ENCODE measurements at regions not wholly inside any gene's neighbourhood (a gene's known extent, or its start where the extent isn't known, plus 50 kb on each side); places are given as distances from the start of the nearest gene placed in this dataset.

GRCh38 chr5:153043886-153044285, 446.6 kb upstream of the GRIA1 start:
- 66 to 74% methylated on average over 1 of the region's 1 CpG for whole genome bisulfite sequencing, 2 donors
- no peak overlapping the region for H3K27ac ChIP-seq
- no peaks in the 10 kb centered on the region for H3K36me3 ChIP-seq
- H3K4me3 ChIP-seq, result no peak overlapping the region
- no peaks in the 10 kb centered on the region for H3K27me3 ChIP-seq
- no peaks in the 10 kb centered on the region for H3K9me3 ChIP-seq
- H3K4me1 ChIP-seq, result no peaks in the 10 kb centered on the region
- DNase-seq (no peak), FAIRE-seq (no peak), ATAC-seq (no peak)
- intact Hi-C loops (cut with DNase I), result no loop called here
- TF ChIP-seq, protein P1, sequence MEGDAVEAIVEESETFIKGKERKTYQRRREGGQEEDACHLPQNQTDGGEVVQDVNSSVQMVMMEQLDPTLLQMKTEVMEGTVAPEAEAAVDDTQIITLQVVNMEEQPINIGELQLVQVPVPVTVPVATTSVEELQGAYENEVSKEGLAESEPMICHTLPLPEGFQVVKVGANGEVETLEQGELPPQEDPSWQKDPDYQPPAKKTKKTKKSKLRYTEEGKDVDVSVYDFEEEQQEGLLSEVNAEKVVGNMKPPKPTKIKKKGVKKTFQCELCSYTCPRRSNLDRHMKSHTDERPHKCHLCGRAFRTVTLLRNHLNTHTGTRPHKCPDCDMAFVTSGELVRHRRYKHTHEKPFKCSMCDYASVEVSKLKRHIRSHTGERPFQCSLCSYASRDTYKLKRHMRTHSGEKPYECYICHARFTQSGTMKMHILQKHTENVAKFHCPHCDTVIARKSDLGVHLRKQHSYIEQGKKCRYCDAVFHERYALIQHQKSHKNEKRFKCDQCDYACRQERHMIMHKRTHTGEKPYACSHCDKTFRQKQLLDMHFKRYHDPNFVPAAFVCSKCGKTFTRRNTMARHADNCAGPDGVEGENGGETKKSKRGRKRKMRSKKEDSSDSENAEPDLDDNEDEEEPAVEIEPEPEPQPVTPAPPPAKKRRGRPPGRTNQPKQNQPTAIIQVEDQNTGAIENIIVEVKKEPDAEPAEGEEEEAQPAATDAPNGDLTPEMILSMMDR (IDR thresholded peaks at IDR 0.05), result no peak

- H3K27me3 ChIP-seq, result no peaks in the 10 kb centered on the region
- no peaks in the 10 kb centered on the region for H3K4me1 ChIP-seq
- H3K27ac ChIP-seq, result no peak overlapping the region
- DNase-seq (no peak), FAIRE-seq (no peak), ATAC-seq (no peak)
- no peaks in the 10 kb centered on the region for H3K36me3 ChIP-seq
- no peaks in the 10 kb centered on the region for H3K9me3 ChIP-seq
- intact Hi-C loops (cut with DNase I), result no loop called here
- no peak overlapping the region for H3K4me3 ChIP-seq
- TF ChIP-seq, protein P1 (IDR thresholded peaks at IDR 0.05), result no peak
- WGBS, 2 donors, result 53 to 58% methylated on average over 1 of the region's 1 CpG
Observed at GRCh38 chr5:153050496-153051179, 439.8 kb upstream of the GRIA1 start.

- DNase-seq (no peak), ATAC-seq (no peak), FAIRE-seq (no peak)
- Histone ChIP-seq H3K9me3 (no peaks in the 10 kb centered on the region), H3K36me3 (no peaks in the 10 kb centered on the region), H3K4me3 (no peak overlapping the region), H3K4me1 (no peaks in the 10 kb centered on the region), H3K27ac (no peak overlapping the region), H3K27me3 (no peaks in the 10 kb centered on the region)
- TF ChIP-seq, protein P1 (IDR thresholded peaks at IDR 0.05), result no peak
- intact Hi-C loops (cut with DNase I), result no loop called here
Observed at GRCh38 chr5:153066281-153066680, 424.2 kb upstream of the GRIA1 start.

DNA sequence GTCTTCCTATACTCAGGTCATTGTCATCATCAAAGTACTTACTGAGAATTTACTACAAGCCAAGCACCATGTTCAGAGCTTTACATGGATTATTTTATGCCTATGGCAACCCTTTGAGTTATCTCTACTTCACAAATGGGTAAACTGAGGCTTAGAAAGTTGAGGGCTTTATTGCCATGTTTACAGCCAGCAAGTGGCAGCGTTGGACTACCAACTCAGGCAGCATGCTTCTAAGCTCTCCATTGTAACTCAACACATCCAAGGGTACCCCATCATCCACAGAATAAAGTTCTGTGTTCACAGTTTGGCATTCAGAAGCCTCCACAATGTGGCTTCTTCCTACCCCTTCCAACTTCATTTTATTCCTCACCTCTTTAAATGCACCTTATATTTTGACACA, 422.6 kb upstream of the GRIA1 start:
- 68 to 69% methylated on average over 1 of the region's 1 CpG for WGBS, 2 donors
- Histone ChIP-seq H3K36me3 (no peaks in the 10 kb centered on the region), H3K4me3 (no peak overlapping the region), H3K27ac (no peak overlapping the region), H3K4me1 (no peaks in the 10 kb centered on the region), H3K9me3 (no peaks in the 10 kb centered on the region), H3K27me3 (no peaks in the 10 kb centered on the region)
- TF ChIP-seq, protein P1 (IDR thresholded peaks at IDR 0.05), result no peak
- FAIRE-seq, result no peak
- no peak for DNase-seq
- ATAC-seq, result no peak
- intact Hi-C loops (cut with DNase I), result no loop called here

- ATAC-seq, result no peak
- H3K4me3 ChIP-seq, result no peak overlapping the region
- no peaks in the 10 kb centered on the region for H3K9me3 ChIP-seq
- H3K4me1 ChIP-seq, result no peaks in the 10 kb centered on the region
- H3K27me3 ChIP-seq, result no peaks in the 10 kb centered on the region
- H3K36me3 ChIP-seq, result no peaks in the 10 kb centered on the region
- no peak overlapping the region for H3K27ac ChIP-seq
- intact Hi-C loops (cut with DNase I), result no loop called here
- WGBS, 2 donors, result 69 to 82% methylated on average over 5 of the region's 5 CpGs
- DNase-seq, result no peak
- no peak for FAIRE-seq
- TF ChIP-seq, protein P1 (IDR thresholded peaks at IDR 0.05), result no peak
Observed at GRCh38 chr5:153079396-153079795, 411.1 kb upstream of the GRIA1 start.

Data from pancreas (tissue), 10 donors.